ENCODE measurements at regions not wholly inside any gene's neighbourhood (a gene's known extent, or its start where the extent isn't known, plus 50 kb on each side); places are given as distances from the start of the nearest gene placed in this dataset.

DNA sequence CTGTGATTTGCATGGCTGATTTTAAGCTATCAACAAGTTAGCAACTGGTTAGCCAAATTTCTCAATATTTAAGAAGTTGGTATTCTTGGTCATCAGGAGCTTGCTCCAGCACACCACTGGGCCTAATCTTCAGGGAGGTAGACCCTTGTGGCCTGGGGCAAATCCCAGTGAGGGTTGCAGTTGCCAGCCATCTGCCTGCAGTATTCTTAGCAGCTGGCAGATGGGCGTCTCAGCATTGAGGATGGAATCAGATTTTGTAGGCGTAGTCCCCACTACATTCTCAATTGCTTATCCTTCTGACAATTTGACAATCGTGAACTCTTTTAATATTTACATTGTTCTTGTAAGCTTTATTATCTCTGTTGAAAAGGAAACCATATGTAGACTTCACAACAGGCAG lies 1266.2 kb downstream of the SLITRK5 start:
- H3K9me3 Mint-ChIP-seq: peaks cover 4% of the 10 kb centered on the region
- no peaks in the 10 kb centered on the region for H3K36me3 Mint-ChIP-seq (ENCODE audit: low read depth)
- CTCF ChIA-PET: no interaction called here
- no peak overlapping the region for H3K27ac Mint-ChIP-seq
- no peak overlapping the region for H3K4me3 Mint-ChIP-seq
- no peaks in the 10 kb centered on the region for H3K27me3 Mint-ChIP-seq
- no peak for DNase-seq
- POLR2A ChIA-PET: no interaction called here
- no peaks in the 10 kb centered on the region for H3K4me1 Mint-ChIP-seq

GRCh38 chr13:88945793-88946192 lies 1274.6 kb downstream of the SLITRK5 start:
- Mint-ChIP-seq H3K27ac (no peak overlapping the region), H3K4me3 (no peak overlapping the region), H3K9me3 (peaks cover 10% of the 10 kb centered on the region), H3K36me3 (ENCODE audit: low read depth) (no peaks in the 10 kb centered on the region), H3K4me1 (no peaks in the 10 kb centered on the region), H3K27me3 (no peaks in the 10 kb centered on the region)
- ChIA-PET POLR2A (no interaction called here), CTCF (no interaction called here)
- no peak for DNase-seq

DNA sequence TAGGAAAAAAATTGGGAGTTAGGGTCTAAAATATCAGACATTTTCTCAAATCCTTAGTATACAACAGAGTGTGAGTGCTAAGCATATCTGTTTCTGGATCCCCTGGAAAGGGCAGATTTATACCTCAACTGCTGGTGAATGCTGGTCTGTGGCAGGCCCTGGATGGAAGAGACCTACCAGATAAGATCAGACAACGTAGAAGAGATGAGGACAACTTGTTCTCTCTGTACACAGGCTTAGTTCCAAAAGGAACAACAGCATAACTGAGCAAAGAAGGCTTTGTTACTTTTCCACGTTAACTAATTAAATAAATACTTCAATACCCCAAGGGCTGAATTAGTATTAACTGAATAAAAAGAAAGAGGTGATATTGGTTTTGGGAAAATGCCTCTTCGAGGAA lies 1277.3 kb downstream of the SLITRK5 start:
- H3K4me3 Mint-ChIP-seq: no peak overlapping the region
- H3K9me3 Mint-ChIP-seq: peaks cover 13% of the 10 kb centered on the region
- H3K27ac Mint-ChIP-seq: no peak overlapping the region
- H3K36me3 Mint-ChIP-seq (ENCODE audit: low read depth): no peaks in the 10 kb centered on the region
- POLR2A ChIA-PET: no interaction called here
- CTCF ChIA-PET: no interaction called here
- H3K4me1 Mint-ChIP-seq: no peaks in the 10 kb centered on the region
- H3K27me3 Mint-ChIP-seq: no peaks in the 10 kb centered on the region
- DNase-seq: no peak

DNA sequence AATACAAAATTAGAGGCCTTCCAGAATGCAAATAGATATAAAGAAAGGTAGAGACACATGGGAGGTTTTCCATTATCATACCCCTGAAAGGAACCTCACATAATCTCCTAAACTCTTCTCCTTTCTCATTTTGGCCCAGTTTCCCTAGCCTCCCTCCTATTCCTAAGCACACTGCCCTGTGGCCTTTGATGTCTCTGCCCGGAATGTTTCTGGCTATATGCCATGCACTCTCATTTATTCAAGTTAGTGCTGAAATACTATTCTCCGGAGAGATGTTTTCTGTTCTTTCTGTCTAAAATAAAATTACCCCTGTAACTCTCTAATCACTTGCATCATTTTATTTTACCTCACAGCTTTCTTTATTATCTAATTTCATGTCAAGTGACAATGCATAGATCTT lies 1287.7 kb downstream of the SLITRK5 start:
- Mint-ChIP-seq H3K27ac (no peak overlapping the region), H3K4me3 (no peak overlapping the region), H3K27me3 (no peaks in the 10 kb centered on the region), H3K36me3 (ENCODE audit: low read depth) (no peaks in the 10 kb centered on the region), H3K4me1 (no peaks in the 10 kb centered on the region), H3K9me3 (peaks cover 10% of the 10 kb centered on the region)
- no peak for DNase-seq
- POLR2A ChIA-PET: no interaction called here
- CTCF ChIA-PET: no interaction called here

GRCh38 chr13:88976466-88976865 lies 1305.3 kb downstream of the SLITRK5 start:
- H3K27ac Mint-ChIP-seq: no peak overlapping the region
- H3K4me1 Mint-ChIP-seq: no peaks in the 10 kb centered on the region

GRCh38 chr13:88978607-88979006 lies 1307.4 kb downstream of the SLITRK5 start:
- CTCF ChIA-PET: no interaction called here
- Mint-ChIP-seq H3K27ac (no peak overlapping the region), H3K4me3 (no peak overlapping the region), H3K36me3 (ENCODE audit: low read depth) (no peaks in the 10 kb centered on the region), H3K4me1 (no peaks in the 10 kb centered on the region), H3K27me3 (no peaks in the 10 kb centered on the region), H3K9me3 (peaks cover 7% of the 10 kb centered on the region)
- DNase-seq: no peak
- POLR2A ChIA-PET: no interaction called here

More at GRCh38 chr13:88976466-88976865, 1305.3 kb downstream of the SLITRK5 start:
- Mint-ChIP-seq H3K4me3 (no peak overlapping the region), H3K36me3 (ENCODE audit: low read depth) (no peaks in the 10 kb centered on the region), H3K27me3 (no peaks in the 10 kb centered on the region), H3K9me3 (peaks cover 7% of the 10 kb centered on the region)
- ChIA-PET CTCF (no interaction called here), POLR2A (no interaction called here)
- DNase-seq: no peak

DNA sequence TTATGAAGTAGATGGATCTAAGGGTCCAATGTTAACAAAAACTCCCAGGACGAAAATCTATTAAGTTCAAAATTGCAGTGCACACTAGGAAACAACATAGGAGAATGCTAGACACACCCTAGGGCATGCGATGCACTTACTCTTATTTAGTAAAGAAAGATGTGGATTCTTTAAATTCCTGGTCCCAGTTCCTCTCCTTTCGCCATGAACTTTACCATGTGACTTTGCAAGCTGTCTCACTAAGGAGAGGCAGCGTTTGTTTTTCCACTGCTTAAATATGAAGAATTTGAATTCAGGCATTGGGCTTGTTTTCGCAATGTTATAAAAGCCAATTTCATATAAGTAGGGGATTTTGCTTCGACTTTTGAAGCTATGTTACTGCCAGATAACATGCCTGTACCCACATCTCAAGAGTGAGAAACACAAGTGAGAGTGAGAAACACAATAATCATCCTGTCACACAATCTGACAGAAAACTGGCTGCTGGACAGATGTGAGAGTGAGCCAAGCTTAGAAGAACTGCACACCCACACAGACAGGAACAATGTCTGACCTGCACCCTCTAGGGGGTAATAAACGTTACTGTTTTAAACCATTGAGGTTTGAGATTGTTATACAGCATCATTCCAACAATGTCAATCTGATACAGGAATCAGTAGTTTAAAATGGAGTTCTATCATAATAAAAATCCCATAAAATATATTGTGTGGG lies 1308.4 kb downstream of the SLITRK5 start:
- no peaks in the 10 kb centered on the region for H3K27me3 Mint-ChIP-seq
- no peaks in the 10 kb centered on the region for H3K4me1 Mint-ChIP-seq
- ChIA-PET POLR2A (no interaction called here), CTCF (no interaction called here)
- H3K4me3 Mint-ChIP-seq: no peak overlapping the region
- peaks cover 7% of the 10 kb centered on the region for H3K9me3 Mint-ChIP-seq
- no peak for DNase-seq
- no peaks in the 10 kb centered on the region for H3K36me3 Mint-ChIP-seq (ENCODE audit: low read depth)
- no peak overlapping the region for H3K27ac Mint-ChIP-seq

- no peak for DNase-seq
- CTCF ChIA-PET: no interaction called here
- Mint-ChIP-seq H3K4me1 (no peaks in the 10 kb centered on the region), H3K27me3 (no peaks in the 10 kb centered on the region), H3K4me3 (no peak overlapping the region), H3K36me3 (ENCODE audit: low read depth) (no peaks in the 10 kb centered on the region), H3K9me3 (peaks cover 4% of the 10 kb centered on the region), H3K27ac (no peak overlapping the region)
- POLR2A ChIA-PET: no interaction called here
These were observed 1332.5 kb downstream of the SLITRK5 start for GRCh38 chr13:89003656-89004055.

GRCh38 chr13:89011615-89012014 lies 1340.4 kb downstream of the SLITRK5 start:
- H3K4me1 Mint-ChIP-seq: no peaks in the 10 kb centered on the region
- no peak overlapping the region for H3K4me3 Mint-ChIP-seq
- no peak overlapping the region for H3K27ac Mint-ChIP-seq
- peaks cover 2% of the 10 kb centered on the region for H3K9me3 Mint-ChIP-seq
- no peaks in the 10 kb centered on the region for H3K36me3 Mint-ChIP-seq (ENCODE audit: low read depth)
- DNase-seq: no peak
- ChIA-PET POLR2A (no interaction called here), CTCF (no interaction called here)
- H3K27me3 Mint-ChIP-seq: no peaks in the 10 kb centered on the region

- no peak overlapping the region for H3K4me3 Mint-ChIP-seq
- peaks cover 31% of the 10 kb centered on the region for H3K9me3 Mint-ChIP-seq
- H3K4me1 Mint-ChIP-seq: no peaks in the 10 kb centered on the region
- CTCF ChIA-PET: no interaction called here
- H3K27ac Mint-ChIP-seq: no peak overlapping the region
- POLR2A ChIA-PET: no interaction called here
- no peaks in the 10 kb centered on the region for H3K27me3 Mint-ChIP-seq
- no peaks in the 10 kb centered on the region for H3K36me3 Mint-ChIP-seq (ENCODE audit: low read depth)
- DNase-seq: no peak
These were observed 1356.6 kb downstream of the SLITRK5 start for GRCh38 chr13:89027694-89028306.

DNA sequence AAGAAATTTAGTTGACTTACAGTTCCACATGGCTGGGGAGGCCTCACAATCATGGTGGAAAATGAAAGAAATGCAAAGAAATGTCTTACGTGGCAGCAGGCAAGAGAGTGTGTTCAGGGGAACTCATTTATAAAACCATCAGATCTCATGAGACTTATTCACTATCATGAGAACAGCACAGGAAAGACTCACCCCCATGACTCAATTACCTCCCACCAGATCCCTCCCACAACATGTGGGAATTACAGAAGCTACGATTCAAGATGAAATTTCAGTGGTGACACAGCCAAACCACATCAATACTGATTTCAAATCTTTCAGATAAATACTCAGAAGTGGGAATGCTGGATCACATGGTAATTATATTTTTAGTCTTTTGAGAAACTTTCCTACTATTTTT lies 1357.9 kb downstream of the SLITRK5 start:
- Mint-ChIP-seq H3K27ac (no peak overlapping the region), H3K27me3 (no peaks in the 10 kb centered on the region), H3K4me3 (no peak overlapping the region), H3K9me3 (peaks cover 38% of the 10 kb centered on the region), H3K4me1 (no peaks in the 10 kb centered on the region), H3K36me3 (ENCODE audit: low read depth) (no peaks in the 10 kb centered on the region)
- ChIA-PET CTCF (no interaction called here), POLR2A (no interaction called here)
- no peak for DNase-seq

DNA sequence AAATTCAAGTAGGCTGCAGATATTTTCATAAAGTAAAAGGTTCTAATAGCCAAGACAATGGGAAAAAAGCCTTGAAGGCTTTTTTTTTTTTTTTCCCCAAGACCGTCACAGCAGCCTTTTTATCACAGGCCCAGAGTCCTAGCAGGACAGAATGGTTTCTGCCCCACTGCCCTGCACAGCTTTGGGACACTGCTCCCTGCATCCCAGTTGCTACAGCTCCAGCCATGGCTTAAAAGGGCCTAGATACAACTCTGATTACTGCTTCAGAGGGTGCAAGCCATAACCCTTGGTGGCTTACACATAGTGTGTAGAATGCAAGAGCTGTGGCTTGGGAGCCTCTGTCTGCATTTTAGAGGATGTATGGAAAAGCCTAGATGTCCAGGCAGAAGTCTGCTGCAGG lies 1362.8 kb downstream of the SLITRK5 start:
- H3K9me3 Mint-ChIP-seq: peaks cover 14% of the 10 kb centered on the region
- no peak overlapping the region for H3K27ac Mint-ChIP-seq
- no peak overlapping the region for H3K4me3 Mint-ChIP-seq
- H3K36me3 Mint-ChIP-seq (ENCODE audit: low read depth): no peaks in the 10 kb centered on the region
- no peaks in the 10 kb centered on the region for H3K27me3 Mint-ChIP-seq
- H3K4me1 Mint-ChIP-seq: no peaks in the 10 kb centered on the region
- DNase-seq: no peak
- ChIA-PET POLR2A (no interaction called here), CTCF (interaction anchor here (0.7 kb wide), 1 partner anchor 10 kb away, joined by 3 read pairs; no protein-coding TSS in a partner anchor)

DNA sequence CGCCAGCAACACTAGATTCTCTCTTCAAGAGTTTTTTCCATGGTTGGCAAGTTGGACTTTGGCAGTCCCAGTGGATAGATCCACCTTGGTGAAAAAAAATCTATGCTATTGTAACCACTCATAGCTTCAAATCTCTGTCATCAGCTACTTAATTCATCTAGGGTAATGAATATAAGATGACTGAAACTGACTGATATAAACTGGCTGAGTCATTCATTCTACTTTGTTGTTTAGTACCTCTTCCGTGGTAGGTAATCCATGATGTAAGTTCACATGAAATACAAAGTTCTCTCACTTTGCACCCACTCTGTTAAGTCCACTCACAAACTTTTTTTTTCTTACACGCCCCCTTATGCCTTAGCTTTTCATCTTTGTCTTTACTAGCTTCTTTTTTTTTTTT lies 1381.5 kb downstream of the SLITRK5 start:
- Mint-ChIP-seq H3K27ac (no peak overlapping the region), H3K36me3 (ENCODE audit: low read depth) (no peaks in the 10 kb centered on the region), H3K4me1 (no peaks in the 10 kb centered on the region), H3K9me3 (peaks cover 8% of the 10 kb centered on the region), H3K27me3 (no peaks in the 10 kb centered on the region), H3K4me3 (no peak overlapping the region)
- DNase-seq: no peak
- ChIA-PET CTCF (no interaction called here), POLR2A (no interaction called here)

- POLR2A ChIA-PET: no interaction called here
- no peak overlapping the region for H3K4me3 Mint-ChIP-seq
- no peak overlapping the region for H3K27ac Mint-ChIP-seq
- CTCF ChIA-PET: no interaction called here
- no peaks in the 10 kb centered on the region for H3K27me3 Mint-ChIP-seq
- no peaks in the 10 kb centered on the region for H3K4me1 Mint-ChIP-seq
- peaks cover 8% of the 10 kb centered on the region for H3K9me3 Mint-ChIP-seq
- H3K36me3 Mint-ChIP-seq (ENCODE audit: low read depth): no peaks in the 10 kb centered on the region
- no peak for DNase-seq
These were observed 1382.2 kb downstream of the SLITRK5 start for GRCh38 chr13:89053418-89053817.

All from activated CD4-positive, alpha-beta memory T cell treated with anti-CD3 and anti-CD28 coated beads, Interleukin-2, amount 10 ng/mL, durations not matched to agents 7 days and 5 days (primary cell).